Activated CD8-positive, alpha-beta memory T cell treated with anti-CD3 and anti-CD28 coated beads for 48 hours (primary cell): ENCODE measurements at regions not wholly inside any gene's neighbourhood (a gene's known extent, or its start where the extent isn't known, plus 50 kb on each side); places are given as distances from the start of the nearest gene placed in this dataset.
"Not testable (repeated sequence)": the region's sequence is repeated elsewhere in the genome, so short reads cannot be mapped to it uniquely, and the experiment has no call there.

ENCODE experiments used
- DNase-seq, 3 experiments: peaks; one replicate each; pipeline ENCODE4 v3.0.0-alpha.2; 2020; ENCODE audit warnings: low read depth in 2 of 3, low spot score in 2 of 3

DNA sequence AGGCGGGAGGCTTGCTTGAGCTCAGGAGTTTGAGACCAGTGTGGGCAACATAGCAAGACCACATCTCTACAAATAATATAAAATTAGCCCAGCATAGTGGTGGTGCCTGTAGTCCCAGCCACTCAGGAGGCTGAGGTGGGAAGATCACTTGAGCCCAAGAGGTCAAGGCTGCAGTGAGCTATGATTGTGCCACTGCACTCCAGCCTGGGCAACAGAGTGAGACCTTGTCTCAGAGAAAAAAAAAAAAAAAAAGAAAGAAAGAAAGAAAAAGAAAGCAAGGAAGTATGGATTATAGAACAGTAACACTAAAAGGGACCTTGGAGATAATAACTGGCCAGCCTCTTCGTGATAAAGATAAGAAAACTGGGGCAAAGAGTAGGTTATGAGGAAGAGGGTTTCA, 130.4 kb downstream of the PLCE1 start:
- not testable (repeated sequence) for DNase-seq

DNA sequence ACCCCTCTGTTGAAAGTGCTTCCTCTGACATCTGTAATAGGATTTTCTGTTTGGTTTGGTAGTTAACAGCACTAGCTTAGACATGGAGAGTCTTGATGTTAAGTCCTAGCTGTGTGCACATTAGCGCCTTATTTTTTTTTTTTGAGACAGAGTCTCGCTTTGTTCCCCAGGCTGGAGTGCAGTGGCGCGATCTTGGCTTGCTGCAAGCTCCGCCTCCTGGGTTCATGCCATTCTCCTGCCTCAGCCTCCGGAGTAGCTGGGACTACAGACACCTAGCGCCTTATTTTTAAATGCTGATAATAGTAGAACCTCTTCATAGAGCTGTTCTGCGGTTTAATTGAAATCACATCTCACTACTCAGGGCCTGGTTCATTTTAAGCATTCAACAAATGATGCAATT, 131.5 kb downstream of the PLCE1 start:
- DNase-seq, result not testable (repeated sequence)

DNA sequence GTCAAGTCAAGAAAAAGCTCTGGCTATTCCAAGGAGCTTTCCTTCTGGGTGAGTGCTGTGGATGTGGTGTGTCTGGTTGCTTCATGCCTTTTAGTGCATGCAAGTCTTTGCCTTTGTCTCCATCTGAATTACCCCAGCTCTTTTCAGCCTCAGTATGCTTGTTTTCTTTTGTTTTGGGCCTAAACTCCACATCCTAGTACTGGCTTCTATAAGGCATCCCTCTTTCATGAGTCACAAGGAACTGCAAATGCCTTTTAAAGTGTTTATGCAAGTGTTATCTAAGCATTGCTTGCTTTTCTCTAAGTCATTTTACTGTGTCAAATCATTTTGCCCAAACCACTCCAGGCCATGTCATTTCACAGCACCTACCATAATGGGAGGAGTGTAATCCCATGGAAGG, 132.1 kb downstream of the PLCE1 start:
- DNase-seq, result no peak

DNA sequence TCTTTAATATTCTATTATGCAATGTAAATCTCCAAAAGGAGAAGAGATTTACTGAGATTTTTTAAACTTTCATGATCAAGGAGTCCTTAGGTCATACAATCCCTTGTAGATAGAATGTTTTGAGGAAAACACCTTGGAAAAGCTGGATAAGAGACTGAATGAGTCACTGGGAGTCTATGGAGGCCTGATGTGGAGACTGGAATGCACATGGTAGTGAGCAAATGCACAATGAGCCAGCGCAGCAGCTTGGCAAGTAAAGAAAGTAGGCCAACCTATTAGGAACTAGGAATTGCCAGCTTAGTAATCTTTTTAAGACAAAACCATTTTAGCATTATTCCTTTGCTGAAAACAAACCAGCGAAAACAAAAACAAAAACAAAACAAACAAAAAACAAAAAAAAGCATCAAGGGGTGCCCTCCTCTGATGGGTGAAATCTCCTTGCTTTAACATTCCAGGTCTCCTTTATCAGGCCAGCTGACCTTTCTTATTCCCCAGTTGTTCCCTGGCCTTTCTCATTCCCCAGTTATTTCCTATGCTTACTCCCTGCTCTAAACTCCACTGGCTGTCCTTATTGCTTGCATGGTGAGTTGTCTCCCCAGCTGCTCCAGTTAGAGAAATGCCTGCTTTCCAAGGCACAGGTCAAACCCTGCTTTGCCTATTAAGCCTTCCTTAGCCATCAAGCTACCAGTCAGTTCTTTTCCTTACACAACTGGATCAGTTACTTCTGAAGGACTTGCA, 135.8 kb downstream of the PLCE1 start:
- DNase-seq, result no peak

DNA sequence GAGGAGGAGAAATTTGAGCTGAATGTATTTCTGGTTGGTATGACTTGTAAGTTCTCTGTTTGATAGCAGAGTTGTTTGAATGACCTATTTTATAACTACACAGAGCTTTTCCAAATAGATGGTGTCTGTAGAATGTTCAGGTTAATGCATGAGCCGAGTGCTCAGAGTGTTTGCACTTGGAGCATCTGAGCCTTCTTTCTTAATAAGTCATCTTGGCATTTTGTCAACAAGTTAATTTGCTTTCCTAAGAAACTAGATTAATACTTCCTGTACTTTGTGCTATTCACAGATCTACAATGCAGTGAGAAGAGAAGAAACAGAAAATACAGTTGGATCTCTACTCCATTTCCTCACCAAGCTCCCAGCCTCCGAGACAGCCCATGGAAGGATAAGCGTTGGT, 138.2 kb downstream of the PLCE1 start:
- no peak for DNase-seq

DNA sequence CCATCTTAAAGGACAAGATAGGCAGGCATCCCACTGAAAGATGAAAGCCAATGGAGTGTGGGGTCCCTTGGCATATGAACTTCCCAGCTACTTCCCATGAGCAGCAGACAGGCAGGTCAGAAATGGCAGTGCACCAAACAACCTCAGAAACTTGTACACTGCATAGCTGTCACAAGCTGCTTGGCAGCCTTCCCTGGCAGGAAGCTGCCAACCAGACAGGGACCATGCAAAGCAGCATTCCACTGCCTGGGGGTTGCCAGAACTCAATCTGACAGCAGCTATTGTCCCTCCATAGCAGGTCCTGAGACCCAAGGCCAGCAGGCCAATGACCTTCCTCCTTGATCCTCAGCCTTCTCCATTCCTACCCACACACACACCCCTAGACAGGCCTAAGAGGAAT, 139.5 kb downstream of the PLCE1 start:
- no peak for DNase-seq

DNA sequence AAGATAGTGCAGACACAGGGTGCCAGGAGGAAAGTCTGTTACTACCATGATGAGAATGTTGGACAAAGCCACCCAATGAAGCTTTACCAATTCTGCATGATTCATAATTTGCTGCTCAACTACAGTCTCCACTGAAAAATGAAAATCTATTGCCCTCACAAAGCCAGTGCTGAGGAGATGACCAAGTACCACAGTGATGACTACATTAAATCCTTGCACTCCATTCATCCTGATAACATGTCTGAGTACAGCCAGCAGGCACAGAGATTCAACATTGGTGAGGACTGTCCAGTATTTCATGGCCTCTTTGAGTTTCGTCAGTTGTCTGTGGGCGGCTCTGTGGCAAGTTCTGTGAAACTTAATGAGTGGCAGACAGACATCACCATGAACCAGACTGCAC, 144.0 kb downstream of the PLCE1 start:
- DNase-seq, result no peak

DNA sequence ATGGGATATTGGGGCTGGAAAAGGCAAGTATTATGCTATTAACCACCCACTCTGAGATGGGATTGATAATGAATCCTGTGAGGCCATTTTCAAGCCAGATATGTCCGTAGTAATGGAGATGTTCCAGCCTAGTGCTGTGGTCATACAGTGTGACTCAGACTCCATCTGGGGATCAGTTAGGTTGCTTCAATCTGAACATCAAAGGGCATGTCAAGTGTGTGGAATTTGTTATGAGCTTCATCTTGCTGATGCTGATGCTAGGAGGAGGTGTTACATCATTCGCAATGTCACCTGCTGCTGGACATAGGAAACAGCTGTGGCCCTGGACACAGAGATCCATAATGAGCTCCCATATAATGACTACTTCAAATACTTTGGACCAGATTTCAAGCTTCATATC, 144.7 kb downstream of the PLCE1 start:
- DNase-seq, result no peak

DNA sequence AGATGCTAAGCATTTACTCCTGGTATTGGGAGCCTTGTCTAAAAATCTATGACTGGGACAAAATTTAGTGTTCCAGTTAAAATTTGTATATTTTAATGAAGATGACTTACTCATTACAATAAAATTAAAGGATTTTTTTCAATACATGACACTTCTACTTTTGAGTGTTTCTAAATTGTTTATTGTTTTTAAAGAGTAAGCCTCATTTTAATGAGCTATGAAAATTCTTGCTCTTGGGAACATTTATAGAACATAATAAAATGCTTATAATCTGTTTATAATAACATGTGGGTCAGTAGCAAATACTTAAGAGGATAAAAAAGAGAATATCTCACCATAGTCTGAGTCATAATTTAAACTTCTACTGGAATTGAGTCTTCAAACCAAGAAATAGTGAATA, 149.5 kb downstream of the PLCE1 start:
- no peak for DNase-seq

DNA sequence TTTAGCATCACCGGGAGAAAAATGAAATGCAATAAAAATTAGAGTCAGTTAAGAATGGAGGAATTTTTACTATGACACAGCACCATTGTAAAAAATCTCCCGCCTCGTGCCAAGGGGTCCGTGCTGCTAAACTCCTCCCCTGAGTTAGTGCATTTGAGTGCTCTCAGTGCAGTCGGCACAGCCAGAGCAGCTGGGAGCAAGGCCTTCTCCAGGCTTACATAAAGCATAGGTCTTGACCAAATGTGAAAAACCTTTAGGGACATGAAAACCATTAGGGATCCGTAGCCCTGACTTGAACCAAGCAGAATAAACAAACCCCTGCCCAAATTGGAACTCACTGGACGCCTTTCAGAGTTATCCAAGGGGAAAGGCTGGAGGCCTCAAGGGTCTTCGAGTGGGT, 152.6 kb downstream of the PLCE1 start:
- DNase-seq, result no peak

DNA sequence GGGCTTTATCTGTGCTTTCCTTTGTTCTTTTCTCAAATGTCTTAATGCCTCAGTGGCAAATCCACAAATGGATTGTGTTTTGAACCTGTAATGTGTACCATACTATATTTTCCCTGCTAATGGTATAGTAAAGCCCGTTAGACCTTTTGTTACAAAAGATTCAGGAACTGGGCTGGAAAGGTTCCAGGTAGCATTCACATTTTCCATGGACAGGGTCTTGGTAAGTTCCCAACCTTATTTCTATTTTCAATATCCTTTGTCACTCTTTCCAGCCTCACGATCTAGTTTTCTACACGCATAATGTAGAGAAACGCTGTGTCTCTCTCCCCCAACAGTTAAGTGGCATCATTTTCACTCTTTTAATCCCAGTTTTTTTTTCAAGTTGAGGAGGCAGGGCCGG, 153.0 kb downstream of the PLCE1 start:
- DNase-seq, result no peak

DNA sequence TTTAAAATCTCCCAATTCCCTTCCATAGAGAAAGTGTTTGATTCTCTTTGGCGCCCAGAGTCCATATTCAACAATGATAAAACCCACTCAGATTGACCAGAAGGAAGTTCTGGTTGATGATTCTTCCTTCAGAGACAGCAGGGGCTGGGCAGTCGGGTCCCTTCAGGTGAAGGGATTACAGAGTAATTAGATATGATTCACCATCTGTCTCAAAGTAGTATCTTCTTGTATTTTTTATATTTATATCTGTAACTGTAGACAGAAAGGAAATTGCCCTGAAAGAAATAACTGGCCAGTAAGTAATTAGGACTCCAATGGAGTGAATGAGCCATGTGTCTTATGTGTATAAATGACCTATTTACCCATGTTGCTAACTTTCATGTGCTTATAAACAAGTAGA, 156.0 kb downstream of the PLCE1 start:
- DNase-seq, result no peak

DNA sequence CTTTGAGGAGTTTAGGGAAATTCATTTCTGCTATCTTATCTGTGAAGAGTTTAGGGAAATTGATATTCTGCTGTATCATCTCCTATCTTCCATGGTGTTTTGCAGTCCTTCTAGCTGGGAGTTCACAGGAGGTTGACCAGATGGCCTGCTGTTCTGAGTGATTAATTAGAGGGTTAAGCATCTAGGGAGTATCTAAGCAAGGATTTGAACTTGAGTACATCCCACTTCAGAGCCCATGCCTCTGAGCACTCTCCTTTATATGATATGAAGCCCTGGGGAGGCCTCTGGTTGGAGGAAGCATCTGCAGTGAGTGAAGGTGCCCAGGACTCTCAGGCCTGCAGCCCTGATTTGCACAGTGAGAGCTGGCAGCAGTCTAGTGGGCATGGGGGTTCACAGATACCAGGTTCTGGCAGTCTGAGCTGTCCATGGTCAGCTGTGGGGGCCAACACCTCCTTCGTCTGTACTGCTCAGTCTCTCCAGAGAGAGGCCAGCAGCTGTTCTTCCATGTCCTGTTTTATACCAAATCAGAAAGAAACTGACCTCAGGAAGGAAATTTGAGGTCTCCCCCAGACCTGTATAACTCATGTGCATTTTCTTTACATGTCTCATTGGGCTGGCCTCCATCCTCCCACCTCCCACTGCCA, 156.9 kb downstream of the PLCE1 start:
- DNase-seq, result no peak

DNA sequence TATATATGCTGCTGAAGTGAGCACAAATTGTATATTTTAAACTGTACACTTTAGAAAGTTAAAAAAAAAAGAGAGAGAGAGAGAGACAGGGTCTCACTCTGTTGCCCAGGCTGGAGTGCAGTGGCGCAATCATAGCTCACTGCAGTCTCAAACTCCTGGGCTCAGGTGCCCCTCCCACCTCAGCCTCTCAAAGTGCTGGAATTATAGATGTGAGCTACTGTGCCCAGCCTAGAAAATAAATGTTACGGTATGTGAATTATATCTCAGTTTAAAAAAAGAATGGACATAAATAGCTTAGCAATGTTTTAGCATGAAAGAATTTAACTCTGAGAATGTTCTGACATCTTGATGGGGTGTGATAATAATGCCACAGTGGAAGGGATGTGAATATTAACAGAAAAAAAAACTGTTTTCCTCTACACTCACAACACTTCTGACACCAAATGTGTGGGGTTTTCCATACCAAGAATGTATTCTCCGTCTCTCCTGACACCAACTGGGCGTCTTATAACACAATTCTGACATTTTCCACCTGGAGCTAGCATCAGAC, 162.1 kb downstream of the PLCE1 start:
- no peak for DNase-seq

DNA sequence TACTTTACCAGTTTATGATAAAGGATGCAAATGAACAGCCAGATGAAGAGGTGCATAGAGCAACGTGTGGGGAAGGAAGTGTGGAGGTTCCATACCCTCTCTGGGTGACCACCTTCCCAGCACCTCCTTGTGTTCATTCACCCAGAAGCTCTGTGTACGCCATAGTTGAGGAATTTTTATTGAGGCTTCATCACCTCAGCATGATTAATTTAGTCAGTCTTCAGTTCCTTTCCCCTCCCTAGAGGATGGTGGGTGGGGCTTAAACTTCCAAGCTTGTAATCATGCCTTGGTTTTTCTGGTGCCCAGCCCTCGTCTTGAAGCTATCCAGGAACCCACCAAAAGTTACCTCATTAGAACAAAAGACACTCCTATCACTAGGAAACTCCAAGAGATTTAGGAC, 162.7 kb downstream of the PLCE1 start:
- DNase-seq, result no peak

DNA sequence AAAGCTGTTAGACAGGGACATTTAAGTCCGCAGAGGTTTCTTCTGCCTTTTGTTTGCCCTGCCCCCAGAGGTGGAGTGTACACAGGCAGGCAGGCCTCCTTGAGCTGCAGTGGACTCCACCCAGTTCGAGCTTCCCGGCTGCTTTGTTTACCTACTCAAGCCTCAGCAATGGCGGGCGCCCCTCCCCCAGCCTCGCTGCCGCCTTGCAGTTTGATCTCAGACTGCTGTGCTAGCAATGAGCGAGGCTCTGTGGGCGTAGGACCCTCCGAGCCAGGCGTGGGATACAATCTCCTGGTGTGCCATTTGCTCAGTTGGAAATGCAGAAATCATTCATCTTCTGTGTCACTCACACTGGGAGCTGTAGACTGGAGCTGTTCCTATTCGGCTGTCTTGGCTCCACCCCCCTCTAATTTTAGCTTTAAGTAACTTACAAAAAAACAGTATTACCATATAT, 171.5 kb downstream of the PLCE1 start:
- not testable (repeated sequence) for DNase-seq

DNA sequence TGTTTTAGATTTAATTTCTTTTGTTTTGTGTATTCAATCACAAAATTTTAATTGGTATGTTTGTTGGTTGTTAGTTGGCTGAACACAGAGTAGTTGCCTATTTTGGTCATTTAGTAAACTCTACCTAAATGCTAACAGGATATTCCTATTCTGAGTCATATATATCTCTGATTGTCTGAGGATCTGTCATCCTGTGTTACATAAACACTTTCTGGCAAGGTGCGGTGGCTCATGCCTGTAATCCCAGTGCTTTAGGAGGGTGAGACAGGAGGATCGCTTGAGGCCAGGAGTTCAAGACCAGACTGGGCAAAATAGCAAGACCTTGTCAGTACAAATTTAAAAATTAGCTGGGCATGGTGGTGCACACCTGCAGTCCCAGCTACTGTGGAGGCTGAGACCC, 178.6 kb downstream of the PLCE1 start:
- DNase-seq, result no peak

DNA sequence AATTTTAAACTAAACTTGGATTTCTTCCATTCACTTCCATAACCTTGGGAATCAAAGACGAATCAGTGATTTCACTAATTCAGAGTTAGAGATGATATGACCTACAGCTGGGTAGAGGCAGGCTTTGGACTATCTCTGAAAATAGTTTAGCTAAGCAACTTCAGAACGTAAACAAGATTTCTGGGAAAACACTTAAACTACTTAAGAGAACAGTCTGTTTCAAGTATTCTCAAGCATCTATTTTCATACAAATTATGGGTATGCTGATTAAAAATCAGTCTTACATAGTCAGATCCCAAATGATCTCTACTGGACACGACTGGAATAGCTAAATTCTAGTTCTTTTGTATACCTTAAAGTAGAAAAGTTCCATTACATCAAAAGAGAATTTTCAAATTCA, 179.9 kb downstream of the PLCE1 start:
- no peak for DNase-seq

DNA sequence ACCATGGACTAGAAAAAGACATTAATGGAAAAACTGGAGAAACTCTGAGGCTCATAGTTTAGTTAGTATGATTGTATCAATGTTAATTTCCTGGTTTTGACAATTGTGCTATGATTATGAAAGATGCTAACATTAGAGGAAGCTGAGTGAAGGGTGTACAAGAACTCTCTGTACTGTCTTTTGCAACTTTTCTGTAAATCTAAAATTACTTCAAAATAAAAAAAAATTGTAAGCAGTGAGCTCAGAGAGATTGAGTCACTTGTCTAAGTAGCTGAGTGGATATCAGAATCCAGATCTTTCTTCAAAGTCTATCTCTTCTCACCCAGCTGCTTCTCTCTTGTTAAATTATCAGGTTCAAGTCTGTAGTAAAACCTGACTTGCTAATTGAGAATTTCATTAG, 181.1 kb downstream of the PLCE1 start:
- DNase-seq, result no peak

DNA sequence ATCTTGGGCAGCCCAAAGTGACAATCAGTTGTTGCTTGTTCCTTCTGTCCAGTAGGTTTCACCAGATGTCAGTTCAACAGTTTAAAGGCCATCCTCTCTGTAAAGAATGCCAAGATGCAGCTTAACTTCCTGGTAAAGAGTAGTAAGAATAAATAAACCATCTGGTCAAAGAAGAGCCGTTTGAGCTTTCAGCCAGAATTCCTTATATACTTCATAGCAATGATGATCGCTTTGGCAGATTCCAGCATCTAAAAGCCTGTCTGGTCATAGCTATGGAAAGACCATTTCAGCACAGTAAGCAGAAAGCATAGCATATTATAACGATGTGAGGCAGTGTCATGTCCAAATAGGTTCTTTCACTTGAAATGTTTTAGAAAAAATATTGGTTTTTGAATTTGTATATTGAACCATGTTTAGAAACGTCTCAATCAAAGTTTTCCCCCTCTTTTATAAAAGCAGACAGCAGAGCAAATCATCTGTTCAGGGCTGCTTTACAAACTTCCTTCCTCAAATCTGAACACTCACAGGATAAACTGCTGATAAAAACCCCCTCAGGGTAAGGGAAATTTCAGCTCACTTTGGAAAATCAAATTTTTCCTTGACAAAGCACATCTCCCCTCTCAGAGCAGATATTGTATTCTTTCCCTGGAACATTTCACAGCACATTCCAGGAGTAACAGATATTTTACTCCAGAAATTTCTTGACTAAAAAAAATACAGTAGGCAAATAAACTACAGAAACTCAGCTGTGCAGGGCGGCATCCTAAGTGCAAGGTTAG, 184.1 kb downstream of the NOC3L start:
- DNase-seq, result no peak

DNA sequence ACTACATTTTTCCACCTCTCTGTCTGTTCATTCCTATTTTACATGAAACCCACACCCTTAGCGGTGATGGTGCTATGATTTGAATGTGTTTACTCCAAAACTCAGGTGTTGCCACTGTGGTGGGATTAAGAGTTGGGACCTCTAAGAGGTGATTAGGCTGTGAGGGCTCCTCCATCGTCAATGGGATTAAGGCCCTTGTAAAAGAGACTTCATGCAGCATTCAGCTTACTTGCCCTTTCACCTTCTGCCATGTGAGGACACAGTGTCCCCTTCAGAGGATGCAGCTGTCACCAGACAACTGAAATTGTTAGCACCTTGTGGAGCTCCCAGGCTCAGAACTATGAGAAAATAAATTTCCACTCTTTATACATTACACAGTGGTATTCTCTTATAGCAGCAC, 182.2 kb downstream of the NOC3L start:
- DNase-seq, result no peak

DNA sequence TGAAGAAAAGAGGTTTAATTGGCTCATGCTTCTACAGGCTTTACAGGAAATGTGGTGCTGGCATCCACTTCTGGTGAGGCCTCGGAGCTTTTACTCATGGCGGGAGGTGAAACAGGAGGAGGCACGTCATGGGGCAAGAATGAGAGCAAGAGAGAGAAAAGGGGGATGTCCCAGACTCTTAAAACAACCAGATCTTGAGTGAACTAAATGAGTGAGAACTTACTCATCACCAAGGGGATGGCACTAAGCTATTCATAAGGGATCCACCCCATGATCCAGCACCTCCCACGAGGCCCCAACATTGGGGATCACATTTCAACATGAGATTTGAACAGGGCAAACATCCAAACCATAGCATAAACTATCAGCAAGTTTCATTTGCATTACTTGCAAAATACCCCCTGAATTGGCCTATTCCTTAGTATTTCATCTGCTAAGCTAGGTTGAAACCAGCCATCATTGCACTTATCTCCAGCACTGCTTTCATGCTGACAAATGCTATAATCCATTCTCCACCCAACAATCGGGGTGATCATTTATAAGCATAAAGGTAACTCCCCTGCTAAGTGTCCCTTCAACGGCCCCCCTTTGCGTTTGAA, 179.0 kb downstream of the NOC3L start:
- no peak for DNase-seq
